ENCODE measurements at regions not wholly inside any gene's neighbourhood (a gene's known extent, or its start where the extent isn't known, plus 50 kb on each side); places are given as distances from the start of the nearest gene placed in this dataset.

DNA sequence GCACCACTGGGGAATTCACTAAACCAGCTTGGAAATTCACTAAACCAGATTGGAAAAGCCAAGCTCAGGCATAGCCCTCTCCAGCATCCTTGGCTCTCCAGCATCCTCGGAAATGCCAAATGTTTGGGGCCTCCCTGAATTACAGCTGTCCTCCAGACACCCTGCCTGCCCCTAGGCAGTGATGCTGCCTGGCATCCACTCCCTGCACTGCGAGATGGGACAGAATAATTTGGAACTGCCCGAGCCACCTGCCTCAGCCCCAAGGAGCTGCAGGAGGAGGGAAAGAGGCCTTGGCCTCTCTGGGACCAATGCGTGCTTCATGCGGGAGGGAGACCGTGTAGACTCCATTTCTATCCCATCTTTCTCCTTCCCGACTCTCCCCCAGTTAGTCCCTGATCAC lies 64.3 kb downstream of the INSIG1 start:
- no peak for TF ChIP-seq GATA2 (IDR thresholded peaks at IDR 0.05; ENCODE audit: insufficient read depth, insufficient read length, low read depth, low read length)
- TF ChIP-seq, protein P1, sequence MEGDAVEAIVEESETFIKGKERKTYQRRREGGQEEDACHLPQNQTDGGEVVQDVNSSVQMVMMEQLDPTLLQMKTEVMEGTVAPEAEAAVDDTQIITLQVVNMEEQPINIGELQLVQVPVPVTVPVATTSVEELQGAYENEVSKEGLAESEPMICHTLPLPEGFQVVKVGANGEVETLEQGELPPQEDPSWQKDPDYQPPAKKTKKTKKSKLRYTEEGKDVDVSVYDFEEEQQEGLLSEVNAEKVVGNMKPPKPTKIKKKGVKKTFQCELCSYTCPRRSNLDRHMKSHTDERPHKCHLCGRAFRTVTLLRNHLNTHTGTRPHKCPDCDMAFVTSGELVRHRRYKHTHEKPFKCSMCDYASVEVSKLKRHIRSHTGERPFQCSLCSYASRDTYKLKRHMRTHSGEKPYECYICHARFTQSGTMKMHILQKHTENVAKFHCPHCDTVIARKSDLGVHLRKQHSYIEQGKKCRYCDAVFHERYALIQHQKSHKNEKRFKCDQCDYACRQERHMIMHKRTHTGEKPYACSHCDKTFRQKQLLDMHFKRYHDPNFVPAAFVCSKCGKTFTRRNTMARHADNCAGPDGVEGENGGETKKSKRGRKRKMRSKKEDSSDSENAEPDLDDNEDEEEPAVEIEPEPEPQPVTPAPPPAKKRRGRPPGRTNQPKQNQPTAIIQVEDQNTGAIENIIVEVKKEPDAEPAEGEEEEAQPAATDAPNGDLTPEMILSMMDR (IDR thresholded peaks at IDR 0.05; ENCODE audit: extremely low read depth in 1 of 2, insufficient read depth in 1 of 2, low read depth in 1 of 2, low read length in 2 of 2): no peak
- no peak for TF ChIP-seq POLR2AphosphoS5 (IDR thresholded peaks at IDR 0.05; ENCODE audit: insufficient read depth, low read depth, low read length)
- Histone ChIP-seq H3K27ac (ENCODE audit: insufficient read depth, low read depth, low read length) (no peak overlapping the region), H2AFZ (ENCODE audit: low read depth, low read length) (no peak overlapping the region), H3K4me2 (ENCODE audit: insufficient read depth, low read length) (no peak overlapping the region), H3K36me3 (ENCODE audit: control insufficient read depth in 2 of 2, extremely low read depth in 1 of 2, insufficient read depth in 2 of 2, low read length in 2 of 2) (no peaks in the 10 kb centered on the region), H3K4me3 (replicated peaks in 1 of 3; ENCODE audit: insufficient read depth in 1 of 3, low read depth in 1 of 3, low read length in 3 of 3) (no peak overlapping the region), H3K79me2 (ENCODE audit: control insufficient read depth, insufficient read depth, low read length) (no peaks in the 10 kb centered on the region), H4K20me1 (replicated peaks; ENCODE audit: control insufficient read depth, extremely low read depth, insufficient read depth, low read length) (no peaks in the 10 kb centered on the region), H3K27me3 (ENCODE audit: control insufficient read depth in 2 of 2, insufficient read depth in 2 of 2, low read length in 2 of 2) (peaks cover 2 to 8% of the 10 kb centered on the region in 2 experiments), H3K4me1 (ENCODE audit: control insufficient read depth, extremely low read depth, insufficient read depth, low read length) (no peaks in the 10 kb centered on the region), H3K9me1 (replicated peaks; ENCODE audit: control insufficient read depth, extremely low read depth, insufficient read depth, low read length) (no peaks in the 10 kb centered on the region), H3K9me3 (replicated peaks; ENCODE audit: control insufficient read depth, insufficient read depth, low read length) (no peaks in the 10 kb centered on the region), H3K9ac (replicated peaks; ENCODE audit: extremely low read depth, insufficient read depth, low read length) (no peak overlapping the region)
- no TSS peak for BruUV-seq (replicated peaks)
- DNase-seq (ENCODE audit: low read depth, low spot score) (no peak), FAIRE-seq (no peak)
- dilution Hi-C loops (cut with MboI; ENCODE audit: extremely low pct_ligation_motif_present, low sequenced_read_pairs) (no loop called here), intact Hi-C loops (cut with micrococcal nuclease) (no loop called here)
- POLR2A ChIA-PET: no interaction called here
- CTCF ChIA-PET: interaction anchor here (0.7 to 1.3 kb wide), 2 partner anchors 17 to 18 kb away, joined by 3 to 5 read pairs; no protein-coding TSS in a partner anchor

GRCh38 chr7:155362380-155363145 lies 64.9 kb downstream of the INSIG1 start:
- no peak for DNase-seq (ENCODE audit: low read depth, low spot score)
- H3K4me1 ChIP-seq (ENCODE audit: control insufficient read depth, extremely low read depth, insufficient read depth, low read length): no peaks in the 10 kb centered on the region
- FAIRE-seq: no peak
- H3K4me3 ChIP-seq (replicated peaks in 1 of 3; ENCODE audit: insufficient read depth in 1 of 3, low read depth in 1 of 3, low read length in 3 of 3): no peak overlapping the region
- no peaks in the 10 kb centered on the region for H4K20me1 ChIP-seq (replicated peaks; ENCODE audit: control insufficient read depth, extremely low read depth, insufficient read depth, low read length)
- no peaks in the 10 kb centered on the region for H3K36me3 ChIP-seq (ENCODE audit: control insufficient read depth in 2 of 2, extremely low read depth in 1 of 2, insufficient read depth in 2 of 2, low read length in 2 of 2)
- ChIA-PET POLR2A (no interaction called here), CTCF (interaction anchor here (0.7 to 1.3 kb wide), 2 partner anchors 17 kb away, joined by 3 to 5 read pairs; no protein-coding TSS in a partner anchor)
- dilution Hi-C loops (cut with MboI; ENCODE audit: extremely low pct_ligation_motif_present, low sequenced_read_pairs) (no loop called here), intact Hi-C loops (cut with micrococcal nuclease) (no loop called here)
- H3K79me2 ChIP-seq (ENCODE audit: control insufficient read depth, insufficient read depth, low read length): no peaks in the 10 kb centered on the region
- H3K27me3 ChIP-seq (ENCODE audit: control insufficient read depth in 2 of 2, insufficient read depth in 2 of 2, low read length in 2 of 2): peaks cover 2 to 8% of the 10 kb centered on the region in 2 experiments
- TF ChIP-seq, protein P1 (IDR thresholded peaks at IDR 0.05; ENCODE audit: extremely low read depth in 1 of 2, insufficient read depth in 1 of 2, low read depth in 1 of 2, low read length in 2 of 2): no peak
- TF ChIP-seq GATA2 (IDR thresholded peaks at IDR 0.05; ENCODE audit: insufficient read depth, insufficient read length, low read depth, low read length) (no peak), EZH2 (IDR thresholded peaks at IDR 0.05; ENCODE audit: borderline replicate concordance, low read depth, low read length, severe bottlenecking) (no peak), MYC (IDR thresholded peaks at IDR 0.05; ENCODE audit: low read depth, low read length) (no peak), MAX (IDR thresholded peaks at IDR 0.05; ENCODE audit: insufficient read depth, insufficient read length) (no peak), JUN (IDR thresholded peaks at IDR 0.05; ENCODE audit: borderline replicate concordance, insufficient read depth, insufficient read length, low read depth) (no peak), POLR2AphosphoS5 (IDR thresholded peaks at IDR 0.05; ENCODE audit: insufficient read depth, low read depth, low read length) (no peak), POLR2A (IDR thresholded peaks at IDR 0.05; ENCODE audit: low read depth, low read length) (no peak), FOS (IDR thresholded peaks at IDR 0.05; ENCODE audit: borderline replicate concordance, insufficient read depth, low read length) (no peak)
- no peak overlapping the region for H3K27ac ChIP-seq (ENCODE audit: insufficient read depth, low read depth, low read length)
- no peaks in the 10 kb centered on the region for H3K9me1 ChIP-seq (replicated peaks; ENCODE audit: control insufficient read depth, extremely low read depth, insufficient read depth, low read length)
- no peak overlapping the region for H3K9ac ChIP-seq (replicated peaks; ENCODE audit: extremely low read depth, insufficient read depth, low read length)
- BruUV-seq (replicated peaks): no TSS peak
- H3K4me2 ChIP-seq (ENCODE audit: insufficient read depth, low read length): no peak overlapping the region
- H3K9me3 ChIP-seq (replicated peaks; ENCODE audit: control insufficient read depth, insufficient read depth, low read length): no peaks in the 10 kb centered on the region
- no peak overlapping the region for H2AFZ ChIP-seq (ENCODE audit: low read depth, low read length)
